Trophoblast cell (in vitro differentiated cells and primary cell): ENCODE measurements at regions not wholly inside any gene's neighbourhood (a gene's known extent, or its start where the extent isn't known, plus 50 kb on each side); places are given as distances from the start of the nearest gene placed in this dataset.

ENCODE experiments used
- DNase-seq, 2 donors: peaks; one replicate each; pipeline ENCODE4 v3.0.0-alpha.2; 2016
- H2AFZ ChIP-seq: 2 replicates; pipeline ENCODE4 v1.6.1; 2013; ENCODE audit warnings: low read length, moderate library complexity, mild to moderate bottlenecking; ENCODE audit not compliant: insufficient read depth, poor library complexity
- H2AK5ac ChIP-seq: 2 replicates; pipeline ENCODE4 v1.6.1; 2013; ENCODE audit warnings: mild to moderate bottlenecking, low read length
- H2BK120ac ChIP-seq: 2 replicates; pipeline ENCODE4 v1.6.1; 2013; ENCODE audit warnings: low read length, mild to moderate bottlenecking, moderate library complexity; ENCODE audit not compliant: insufficient read depth, poor library complexity
- H2BK12ac ChIP-seq: 2 replicates; pipeline ENCODE4 v1.6.1; 2013; ENCODE audit warnings: mild to moderate bottlenecking, low read length, moderate library complexity
- H2BK5ac ChIP-seq: 2 replicates; pipeline ENCODE4 v1.6.1; 2013; ENCODE audit warnings: low read length, low read depth, moderate library complexity, mild to moderate bottlenecking; ENCODE audit not compliant: poor library complexity
- H3K14ac ChIP-seq: 2 replicates; pipeline ENCODE4 v1.6.1; 2013; ENCODE audit warnings: mild to moderate bottlenecking, low read length
- H3K18ac ChIP-seq: 2 replicates; pipeline ENCODE4 v1.6.1; 2013; ENCODE audit warnings: mild to moderate bottlenecking, low read length
- H3K23ac ChIP-seq: 2 replicates; pipeline ENCODE4 v1.6.1; 2013; ENCODE audit warnings: low read length
- H3K27ac ChIP-seq: 2 replicates; pipeline ENCODE4 v1.5.1; 2013; ENCODE audit warnings: low read depth, mild to moderate bottlenecking, inconsistent platforms, low read length, moderate library complexity
- H3K27me3 ChIP-seq: 2 replicates; pipeline ENCODE4 v1.6.1; 2013; ENCODE audit warnings: inconsistent platforms, mild to moderate bottlenecking, low read length, moderate library complexity; ENCODE audit not compliant: insufficient read depth
- H3K36me3 ChIP-seq, 2 experiments: 1 replicate in 1 of 2; 2 replicates in 1 of 2; pipeline ENCODE4 v1.6.1; 2013; ENCODE audit warnings: low read length in 2 of 2, mild to moderate bottlenecking in 2 of 2, moderate library complexity in 1 of 2; ENCODE audit not compliant: insufficient read depth in 2 of 2, control insufficient read depth in 1 of 2
- H3K4ac ChIP-seq: 2 replicates; pipeline ENCODE4 v1.6.1; 2013; ENCODE audit warnings: low read depth, mild to moderate bottlenecking, low read length, moderate library complexity
- H3K4me1 ChIP-seq, 2 experiments: 1 replicate in 1 of 2; 2 replicates in 1 of 2; pipeline ENCODE4 v1.6.1; 2013; ENCODE audit warnings: low read length in 2 of 2, mild to moderate bottlenecking in 2 of 2, moderate library complexity in 1 of 2; ENCODE audit not compliant: insufficient read depth in 2 of 2, control insufficient read depth in 1 of 2
- H3K4me2 ChIP-seq: 2 replicates; pipeline ENCODE4 v1.6.1; 2013; ENCODE audit warnings: inconsistent platforms, mild to moderate bottlenecking, low read length, moderate library complexity
- H3K4me3 ChIP-seq: 2 replicates; pipeline ENCODE4 v1.5.1; 2013; ENCODE audit warnings: mild to moderate bottlenecking, low read depth, low read length, inconsistent platforms
- H3K79me1 ChIP-seq: one replicate; pipeline ENCODE4 v1.6.1; 2013; ENCODE audit warnings: low read length
- H3K79me2 ChIP-seq: 2 replicates; pipeline ENCODE4 v1.6.1; 2013; ENCODE audit warnings: low read length, mild to moderate bottlenecking; ENCODE audit not compliant: control insufficient read depth, insufficient read depth, poor library complexity
- H3K9ac ChIP-seq: 2 replicates; pipeline ENCODE4 v1.6.1; 2013; ENCODE audit warnings: mild to moderate bottlenecking, low read length
- H3K9me3 ChIP-seq: 2 replicates; pipeline ENCODE4 v1.6.1; 2013; ENCODE audit warnings: low read depth, mild to moderate bottlenecking, control low read depth, inconsistent platforms, low read length; ENCODE audit not compliant: insufficient read depth
- H4K12ac ChIP-seq: 2 replicates; pipeline ENCODE4 v1.6.1; 2013; ENCODE audit warnings: low read depth, mild to moderate bottlenecking, low read length, moderate library complexity
- H4K8ac ChIP-seq: 2 replicates; pipeline ENCODE4 v1.6.1; 2013; ENCODE audit warnings: low read depth, mild to moderate bottlenecking, low read length, moderate library complexity
- H4K91ac ChIP-seq: one replicate; pipeline ENCODE4 v1.6.1; 2013; ENCODE audit warnings: low read depth, mild to moderate bottlenecking, low read length, moderate library complexity
- WGBS: extraction: QIAGEN DNeasy Blood & Tissue Kit; methylation state at CpG from one replicate; pipeline ENCODE4 v1.1.7; 2013; ENCODE audit warnings: missing lambda C conversion rate; ENCODE audit not compliant: insufficient read length, insufficient coverage; ENCODE audit errors: extremely low coverage; 5-methylcytosine and 5-hydroxymethylcytosine counted together

- Histone ChIP-seq H3K27ac (no peak overlapping the region), H2AK5ac (no peak overlapping the region), H3K14ac (no peak overlapping the region), H2AFZ (no peak overlapping the region), H3K4me1 (no peaks in the 10 kb centered on the region), H3K4me3 (no peak overlapping the region), H3K9ac (no peak overlapping the region), H3K4me2 (no peak overlapping the region), H2BK5ac (no peak overlapping the region), H3K4ac (no peak overlapping the region), H3K18ac (no peak overlapping the region), H3K9me3 (no peaks in the 10 kb centered on the region), H2BK120ac (no peak overlapping the region), H4K8ac (no peak overlapping the region), H3K27me3 (no peaks in the 10 kb centered on the region), H4K91ac (no peak overlapping the region), H3K36me3 (no peaks in the 10 kb centered on the region), H4K12ac (no peak overlapping the region), H3K23ac (no peak overlapping the region), H3K79me2 (no peaks in the 10 kb centered on the region), H3K79me1 (no peaks in the 10 kb centered on the region), H2BK12ac (no peak overlapping the region)
- no peak for DNase-seq
- no CpG with 5 or more reads among the region's 1 CpG for WGBS
Observed at GRCh38 chr4:115293093-115293462, 179.7 kb upstream of the NDST4 start.

DNA sequence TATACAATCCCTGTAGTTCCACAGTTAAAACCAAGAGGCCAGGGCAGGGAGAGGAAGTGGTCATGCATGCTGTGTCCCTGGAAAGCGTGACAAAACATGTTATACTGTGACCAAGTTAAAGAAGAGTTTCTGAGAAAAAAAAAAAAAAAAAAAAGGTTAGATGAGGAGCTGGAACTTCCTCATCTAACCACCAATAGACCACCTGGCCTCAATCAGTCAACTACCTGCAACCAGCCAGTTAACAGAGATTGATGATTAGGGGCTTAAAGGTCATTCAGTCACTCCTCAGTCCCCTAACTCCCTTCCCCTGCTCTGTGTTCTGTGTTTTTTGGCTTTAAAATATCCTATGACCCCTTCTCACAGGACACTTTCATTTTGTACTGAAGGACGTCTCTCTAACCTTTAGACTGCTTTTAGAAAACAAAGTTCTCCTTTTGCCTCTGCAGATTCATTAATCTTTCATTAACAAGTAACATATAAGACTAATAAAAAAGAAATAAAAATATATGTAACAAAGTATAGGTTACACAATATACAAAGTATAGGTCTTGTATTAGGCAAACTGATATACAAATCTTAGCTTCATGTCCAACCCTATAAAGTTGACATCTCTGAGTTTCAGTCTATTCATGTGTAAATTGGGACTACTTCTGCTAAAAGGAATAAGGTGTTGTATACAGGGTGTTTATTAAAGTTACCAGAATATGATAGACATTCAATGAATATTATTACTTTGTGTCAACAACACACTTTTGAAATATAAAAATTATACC lies 179.1 kb upstream of the NDST4 start:
- Histone ChIP-seq H3K27me3 (no peaks in the 10 kb centered on the region), H3K18ac (no peak overlapping the region), H3K79me1 (no peaks in the 10 kb centered on the region), H3K36me3 (no peaks in the 10 kb centered on the region), H4K91ac (no peak overlapping the region), H3K27ac (no peak overlapping the region), H2BK5ac (no peak overlapping the region), H3K14ac (no peak overlapping the region), H3K4me3 (no peak overlapping the region), H3K9me3 (no peaks in the 10 kb centered on the region), H3K79me2 (no peaks in the 10 kb centered on the region), H4K12ac (no peak overlapping the region), H3K23ac (no peak overlapping the region), H3K4me1 (no peaks in the 10 kb centered on the region), H4K8ac (no peak overlapping the region), H3K4ac (no peak overlapping the region), H2BK12ac (no peak overlapping the region), H2AFZ (no peak overlapping the region), H3K9ac (no peak overlapping the region), H3K4me2 (no peak overlapping the region), H2AK5ac (no peak overlapping the region), H2BK120ac (no peak overlapping the region)
- DNase-seq = no peak
- WGBS = no CpG with 5 or more reads among the region's 2 CpGs

DNA sequence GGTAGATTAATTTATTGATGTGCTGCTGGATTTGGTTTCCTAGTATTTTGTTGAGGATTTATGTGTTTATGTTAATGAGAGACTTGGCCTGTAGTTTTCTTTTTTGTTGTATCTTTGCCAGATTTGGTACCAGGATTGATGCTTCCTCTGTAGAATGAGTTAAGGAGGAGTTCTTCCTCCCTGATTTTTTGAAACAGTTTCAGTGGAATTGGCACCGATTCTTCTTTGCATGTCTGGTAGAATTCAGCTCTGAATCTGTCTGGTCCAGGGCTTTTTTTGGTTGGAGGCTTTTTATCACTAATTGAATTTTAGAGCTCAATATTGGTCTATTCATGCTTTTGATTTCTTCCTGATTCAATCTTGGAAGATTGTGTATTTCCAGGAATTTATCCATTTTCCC lies 174.0 kb upstream of the NDST4 start:
- no peak overlapping the region for H3K18ac ChIP-seq
- no peaks in the 10 kb centered on the region for H3K9me3 ChIP-seq
- no peak overlapping the region for H2BK12ac ChIP-seq
- no peaks in the 10 kb centered on the region for H3K4me1 ChIP-seq
- no peak overlapping the region for H3K4me2 ChIP-seq
- no peak overlapping the region for H2BK5ac ChIP-seq
- no peak overlapping the region for H2AK5ac ChIP-seq
- no peak overlapping the region for H4K12ac ChIP-seq
- H3K14ac ChIP-seq = no peak overlapping the region
- no peak overlapping the region for H3K23ac ChIP-seq
- no peak overlapping the region for H3K4ac ChIP-seq
- H3K4me3 ChIP-seq = no peak overlapping the region
- no peaks in the 10 kb centered on the region for H3K27me3 ChIP-seq
- no peaks in the 10 kb centered on the region for H3K79me2 ChIP-seq
- H4K8ac ChIP-seq = no peak overlapping the region
- no CpG with 5 or more reads among the region's 1 CpG for WGBS
- no peak overlapping the region for H3K27ac ChIP-seq
- H3K36me3 ChIP-seq = no peaks in the 10 kb centered on the region
- no peak overlapping the region for H2AFZ ChIP-seq
- no peak overlapping the region for H2BK120ac ChIP-seq
- H3K9ac ChIP-seq = no peak overlapping the region
- H4K91ac ChIP-seq = no peak overlapping the region
- no peaks in the 10 kb centered on the region for H3K79me1 ChIP-seq
- no peak for DNase-seq

GRCh38 chr4:115279330-115279729 lies 165.9 kb upstream of the NDST4 start:
- no peak overlapping the region for H2AFZ ChIP-seq
- H3K9me3 ChIP-seq = no peaks in the 10 kb centered on the region
- no peak overlapping the region for H3K18ac ChIP-seq
- H3K79me2 ChIP-seq = no peaks in the 10 kb centered on the region
- no peak overlapping the region for H2BK5ac ChIP-seq
- H3K36me3 ChIP-seq = no peaks in the 10 kb centered on the region
- H3K79me1 ChIP-seq = no peaks in the 10 kb centered on the region
- H3K4ac ChIP-seq = no peak overlapping the region
- H2BK120ac ChIP-seq = no peak overlapping the region
- no peak overlapping the region for H4K12ac ChIP-seq
- no peak overlapping the region for H3K27ac ChIP-seq
- no peaks in the 10 kb centered on the region for H3K27me3 ChIP-seq
- no peak overlapping the region for H3K4me2 ChIP-seq
- H3K9ac ChIP-seq = no peak overlapping the region
- H4K91ac ChIP-seq = no peak overlapping the region
- no CpG with 5 or more reads among the region's 2 CpGs for WGBS
- no peak overlapping the region for H4K8ac ChIP-seq
- no peak overlapping the region for H3K4me3 ChIP-seq
- H3K23ac ChIP-seq = no peak overlapping the region
- H3K4me1 ChIP-seq = no peaks in the 10 kb centered on the region
- no peak overlapping the region for H2BK12ac ChIP-seq
- H2AK5ac ChIP-seq = no peak overlapping the region
- DNase-seq = no peak
- no peak overlapping the region for H3K14ac ChIP-seq
